ENCODE measurements at regions not wholly inside any gene's neighbourhood (a gene's known extent, or its start where the extent isn't known, plus 50 kb on each side); places are given as distances from the start of the nearest gene placed in this dataset.

DNA sequence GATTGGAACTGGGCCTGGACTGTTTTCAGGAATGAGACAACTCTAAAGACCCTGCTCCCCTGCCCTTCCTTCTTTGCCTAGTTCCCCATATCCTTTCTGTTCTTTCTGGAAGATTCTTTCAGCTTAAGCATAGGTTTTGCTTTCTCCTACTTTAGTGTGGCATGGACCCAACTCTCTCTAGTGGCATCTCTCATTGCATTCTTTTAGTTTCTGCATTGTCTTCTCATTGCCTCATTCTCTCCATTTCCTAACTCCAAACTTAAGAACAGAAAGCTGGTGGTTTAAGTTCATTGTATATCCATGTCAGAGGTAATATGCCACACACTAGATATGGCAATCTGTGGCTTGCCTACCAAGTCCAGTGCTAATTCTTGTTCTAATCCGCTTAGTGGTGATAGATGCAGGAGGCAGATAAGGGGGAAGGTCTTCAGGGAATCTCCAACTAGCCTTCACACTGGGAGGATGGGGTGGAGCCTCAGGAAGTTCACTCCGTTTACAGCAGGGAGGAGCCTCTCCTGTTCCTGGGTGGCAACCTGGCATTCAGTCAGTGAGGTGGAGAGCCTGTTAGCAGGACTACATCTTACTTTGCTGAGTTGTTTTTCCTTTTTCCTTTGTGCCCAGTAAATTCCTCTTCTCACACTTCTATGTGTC, 165.1 kb upstream of the LMNTD1 start:
- WGBS, 4 donors: 45 to 80% (median 57%) methylated on average over 2 of the region's 2 CpGs
- Histone ChIP-seq H3K9me3 (replicated peaks in 1 of 3) (no peaks in the 10 kb centered on the region), H3K27me3 (no peaks in the 10 kb centered on the region), H3K4me1 (replicated peaks in 1 of 2) (peaks cover 0 to under 1% of the 10 kb centered on the region in 2 donors), H3K36me3 (replicated peaks in 1 of 2) (no peaks in the 10 kb centered on the region), H3K4me3 (no peak overlapping the region), H3K27ac (no peak overlapping the region)
- TF ChIP-seq, protein P1, sequence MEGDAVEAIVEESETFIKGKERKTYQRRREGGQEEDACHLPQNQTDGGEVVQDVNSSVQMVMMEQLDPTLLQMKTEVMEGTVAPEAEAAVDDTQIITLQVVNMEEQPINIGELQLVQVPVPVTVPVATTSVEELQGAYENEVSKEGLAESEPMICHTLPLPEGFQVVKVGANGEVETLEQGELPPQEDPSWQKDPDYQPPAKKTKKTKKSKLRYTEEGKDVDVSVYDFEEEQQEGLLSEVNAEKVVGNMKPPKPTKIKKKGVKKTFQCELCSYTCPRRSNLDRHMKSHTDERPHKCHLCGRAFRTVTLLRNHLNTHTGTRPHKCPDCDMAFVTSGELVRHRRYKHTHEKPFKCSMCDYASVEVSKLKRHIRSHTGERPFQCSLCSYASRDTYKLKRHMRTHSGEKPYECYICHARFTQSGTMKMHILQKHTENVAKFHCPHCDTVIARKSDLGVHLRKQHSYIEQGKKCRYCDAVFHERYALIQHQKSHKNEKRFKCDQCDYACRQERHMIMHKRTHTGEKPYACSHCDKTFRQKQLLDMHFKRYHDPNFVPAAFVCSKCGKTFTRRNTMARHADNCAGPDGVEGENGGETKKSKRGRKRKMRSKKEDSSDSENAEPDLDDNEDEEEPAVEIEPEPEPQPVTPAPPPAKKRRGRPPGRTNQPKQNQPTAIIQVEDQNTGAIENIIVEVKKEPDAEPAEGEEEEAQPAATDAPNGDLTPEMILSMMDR (IDR thresholded peaks at IDR 0.05): no peak
- no peak for TF ChIP-seq POLR2A (IDR thresholded peaks at IDR 0.05)
- DNase-seq: no peak
- intact Hi-C loops (cut with DNase I): no loop called here

DNA sequence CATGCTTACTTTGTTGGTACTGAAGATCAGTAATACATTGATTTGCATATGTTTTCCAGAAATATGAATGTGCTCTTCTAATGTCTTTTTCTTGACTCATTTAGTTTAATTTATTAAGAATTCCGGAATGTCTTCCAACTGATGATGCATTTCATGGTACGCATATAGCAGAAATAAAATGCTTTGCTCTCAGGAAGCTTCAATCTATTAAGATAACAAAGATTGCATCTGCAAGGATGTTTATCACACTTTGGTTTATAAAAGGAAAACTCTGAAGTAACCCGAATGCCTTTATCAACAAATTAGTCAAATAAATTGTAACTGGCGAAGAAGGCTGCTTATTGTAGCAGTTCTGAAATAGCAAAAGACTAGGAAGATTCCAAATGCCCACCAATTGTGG, 166.4 kb upstream of the LMNTD1 start:
- DNase-seq: no peak

DNA sequence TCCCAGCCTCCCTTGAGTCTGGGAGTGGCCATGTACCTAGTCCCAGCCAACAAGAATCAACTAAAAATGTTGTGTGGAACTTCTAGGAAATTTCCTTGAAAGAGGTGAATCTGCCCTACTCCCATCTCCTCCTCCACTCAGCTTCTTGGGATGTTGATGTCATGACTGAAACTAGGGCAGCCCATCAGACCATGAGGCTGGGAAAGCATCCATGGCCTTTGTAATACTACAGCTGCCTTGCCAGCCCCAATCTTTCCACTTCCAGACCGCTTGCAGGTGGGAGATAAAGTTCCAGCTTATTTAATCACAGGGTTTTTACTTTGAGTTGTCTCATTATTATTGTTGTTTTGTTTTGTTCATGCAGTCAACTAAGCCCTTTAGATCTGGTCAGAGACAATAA, 170.3 kb upstream of the LMNTD1 start:
- intact Hi-C loops (cut with DNase I): no loop called here
- Histone ChIP-seq H3K9me3 (replicated peaks in 1 of 3) (no peaks in the 10 kb centered on the region), H3K4me1 (replicated peaks in 1 of 2) (peaks cover 5 to 17% of the 10 kb centered on the region in 2 donors), H3K27ac (no peak overlapping the region), H3K36me3 (replicated peaks in 1 of 2) (no peaks in the 10 kb centered on the region), H3K27me3 (no peaks in the 10 kb centered on the region), H3K4me3 (no peak overlapping the region)
- peak in 2 of 7 donors; percentile 12 to 25 for DNase-seq
- WGBS, 4 donors: 50 to 79% (median 66%) methylated on average over 1 of the region's 1 CpG
- TF ChIP-seq POLR2A (IDR thresholded peaks at IDR 0.05): no peak
- TF ChIP-seq, protein P1 (IDR thresholded peaks at IDR 0.05): no peak

More for the DNA sequence above, 166.4 kb upstream of the LMNTD1 start:
- 72 to 77% (median 76%) methylated on average over 4 of the region's 4 CpGs for WGBS, 4 donors
- Histone ChIP-seq H3K27ac (no peak overlapping the region), H3K4me3 (no peak overlapping the region), H3K36me3 (replicated peaks in 1 of 2) (no peaks in the 10 kb centered on the region), H3K27me3 (no peaks in the 10 kb centered on the region), H3K9me3 (replicated peaks in 1 of 3) (no peaks in the 10 kb centered on the region), H3K4me1 (replicated peaks in 1 of 2) (peaks cover 5 to 14% of the 10 kb centered on the region in 2 donors)
- intact Hi-C loops (cut with DNase I): no loop called here
- no peak for TF ChIP-seq POLR2A (IDR thresholded peaks at IDR 0.05)

DNA sequence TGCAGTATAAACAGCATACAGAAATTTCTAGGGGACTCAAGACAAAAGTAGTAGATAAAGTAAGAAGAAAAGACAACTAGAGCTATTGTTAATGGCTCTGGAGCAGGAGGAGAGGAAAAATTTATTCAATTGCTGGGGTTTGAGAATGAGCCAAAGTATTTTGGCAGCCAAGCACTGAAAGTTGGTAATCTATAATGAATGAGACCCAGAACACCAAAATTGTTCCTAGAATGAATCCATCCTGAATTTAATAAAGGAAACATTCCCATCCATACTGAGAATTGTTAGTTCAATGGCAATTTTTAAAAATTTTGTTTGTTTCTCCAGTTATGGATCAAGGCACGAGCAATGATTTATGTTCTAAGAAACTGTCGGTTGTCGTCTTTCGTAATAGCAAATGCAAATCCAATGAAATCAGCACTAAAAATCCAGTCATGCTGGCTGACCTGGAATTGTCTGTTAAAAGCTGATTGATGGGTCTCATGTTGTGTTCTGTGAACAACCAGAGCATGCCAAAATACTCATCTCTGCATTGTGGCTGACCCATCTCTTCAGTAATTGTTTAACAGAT, 170.9 kb upstream of the LMNTD1 start:
- 15 to 44% (median 24%) methylated on average over 4 of the region's 4 CpGs for WGBS, 4 donors
- peak in 6 of 7 donors; percentile 18 to 59 (median 34) for DNase-seq
- peaks cover 5 to 17% of the 10 kb centered on the region in 2 donors for H3K4me1 ChIP-seq (replicated peaks in 1 of 2)
- TF ChIP-seq, protein P1 (IDR thresholded peaks at IDR 0.05): no peak
- no peak for TF ChIP-seq POLR2A (IDR thresholded peaks at IDR 0.05)
- no peaks in the 10 kb centered on the region for H3K36me3 ChIP-seq (replicated peaks in 1 of 2)
- H3K27ac ChIP-seq: peak overlapping the region in 1 of 5 donors; percentile 41
- no peak overlapping the region for H3K4me3 ChIP-seq
- H3K9me3 ChIP-seq (replicated peaks in 1 of 3): no peaks in the 10 kb centered on the region
- H3K27me3 ChIP-seq: no peaks in the 10 kb centered on the region
- intact Hi-C loops (cut with DNase I): no loop called here

DNA sequence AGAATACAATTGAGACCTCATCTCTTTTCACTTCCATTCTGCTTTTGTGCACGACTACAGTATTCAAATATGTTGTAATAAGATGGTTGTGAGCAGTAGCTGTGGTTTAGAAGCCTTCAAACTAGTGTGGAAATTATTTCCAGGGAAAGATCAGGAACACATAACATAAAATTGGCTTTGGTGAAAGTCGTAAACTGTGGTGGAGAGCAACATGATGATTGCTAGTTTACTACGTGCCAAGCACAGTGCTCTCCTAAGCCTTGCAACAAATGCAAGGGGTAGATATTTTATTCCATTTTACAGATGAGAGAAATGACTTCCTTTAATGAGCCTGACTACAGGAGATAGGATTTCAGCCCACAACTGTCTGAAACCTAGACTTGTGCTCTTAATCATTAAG, 172.4 kb upstream of the LMNTD1 start:
- Histone ChIP-seq H3K4me3 (no peak overlapping the region), H3K36me3 (replicated peaks in 1 of 2) (no peaks in the 10 kb centered on the region), H3K9me3 (replicated peaks in 1 of 3) (no peaks in the 10 kb centered on the region), H3K27me3 (no peaks in the 10 kb centered on the region), H3K4me1 (replicated peaks in 1 of 2) (peaks cover 5 to 17% of the 10 kb centered on the region in 2 donors), H3K27ac (no peak overlapping the region)
- intact Hi-C loops (cut with DNase I): no loop called here
- 80 to 89% (median 86%) methylated on average over 3 of the region's 3 CpGs for WGBS, 4 donors
- TF ChIP-seq, protein P1 (IDR thresholded peaks at IDR 0.05): no peak
- TF ChIP-seq POLR2A (IDR thresholded peaks at IDR 0.05): no peak
- no peak for DNase-seq

Measured in adrenal gland (tissue), 9 donors.